ENCODE measurements at regions not wholly inside any gene's neighbourhood (a gene's known extent, or its start where the extent isn't known, plus 50 kb on each side); places are given as distances from the start of the nearest gene placed in this dataset.

DNA sequence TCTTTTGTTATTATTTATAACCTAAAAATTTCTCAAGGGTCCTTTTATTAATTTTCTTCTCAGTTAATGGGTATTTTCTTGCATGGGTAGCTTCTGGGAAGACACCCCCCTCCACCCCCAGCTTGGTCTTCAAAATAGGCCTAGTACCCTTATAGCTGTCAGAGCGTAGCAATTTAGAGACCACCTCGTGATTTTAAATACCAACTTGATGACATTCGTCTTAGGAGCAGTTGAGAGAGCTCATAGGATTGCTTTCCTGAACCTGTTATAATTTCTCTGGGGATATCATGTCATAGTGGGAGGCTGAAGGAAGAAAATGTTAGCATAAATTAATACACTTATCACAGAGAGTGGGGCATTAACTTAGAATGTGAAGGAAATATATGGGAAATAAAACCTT lies 83.1 kb upstream of the MLIP start:
- TF ChIP-seq, protein P1, sequence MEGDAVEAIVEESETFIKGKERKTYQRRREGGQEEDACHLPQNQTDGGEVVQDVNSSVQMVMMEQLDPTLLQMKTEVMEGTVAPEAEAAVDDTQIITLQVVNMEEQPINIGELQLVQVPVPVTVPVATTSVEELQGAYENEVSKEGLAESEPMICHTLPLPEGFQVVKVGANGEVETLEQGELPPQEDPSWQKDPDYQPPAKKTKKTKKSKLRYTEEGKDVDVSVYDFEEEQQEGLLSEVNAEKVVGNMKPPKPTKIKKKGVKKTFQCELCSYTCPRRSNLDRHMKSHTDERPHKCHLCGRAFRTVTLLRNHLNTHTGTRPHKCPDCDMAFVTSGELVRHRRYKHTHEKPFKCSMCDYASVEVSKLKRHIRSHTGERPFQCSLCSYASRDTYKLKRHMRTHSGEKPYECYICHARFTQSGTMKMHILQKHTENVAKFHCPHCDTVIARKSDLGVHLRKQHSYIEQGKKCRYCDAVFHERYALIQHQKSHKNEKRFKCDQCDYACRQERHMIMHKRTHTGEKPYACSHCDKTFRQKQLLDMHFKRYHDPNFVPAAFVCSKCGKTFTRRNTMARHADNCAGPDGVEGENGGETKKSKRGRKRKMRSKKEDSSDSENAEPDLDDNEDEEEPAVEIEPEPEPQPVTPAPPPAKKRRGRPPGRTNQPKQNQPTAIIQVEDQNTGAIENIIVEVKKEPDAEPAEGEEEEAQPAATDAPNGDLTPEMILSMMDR (IDR thresholded peaks at IDR 0.05) = no peak
- TF ChIP-seq, protein P2, sequence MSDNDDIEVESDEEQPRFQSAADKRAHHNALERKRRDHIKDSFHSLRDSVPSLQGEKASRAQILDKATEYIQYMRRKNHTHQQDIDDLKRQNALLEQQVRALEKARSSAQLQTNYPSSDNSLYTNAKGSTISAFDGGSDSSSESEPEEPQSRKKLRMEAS (CRISPR knock-in tag; IDR thresholded peaks at IDR 0.05) = no peak
- TF ChIP-seq JUN (CRISPR knock-in tag; IDR thresholded peaks at IDR 0.05) = no peak
- no peak for TF ChIP-seq MYBL2 (CRISPR knock-in tag; IDR thresholded peaks at IDR 0.05)
- TF ChIP-seq, protein P3, sequence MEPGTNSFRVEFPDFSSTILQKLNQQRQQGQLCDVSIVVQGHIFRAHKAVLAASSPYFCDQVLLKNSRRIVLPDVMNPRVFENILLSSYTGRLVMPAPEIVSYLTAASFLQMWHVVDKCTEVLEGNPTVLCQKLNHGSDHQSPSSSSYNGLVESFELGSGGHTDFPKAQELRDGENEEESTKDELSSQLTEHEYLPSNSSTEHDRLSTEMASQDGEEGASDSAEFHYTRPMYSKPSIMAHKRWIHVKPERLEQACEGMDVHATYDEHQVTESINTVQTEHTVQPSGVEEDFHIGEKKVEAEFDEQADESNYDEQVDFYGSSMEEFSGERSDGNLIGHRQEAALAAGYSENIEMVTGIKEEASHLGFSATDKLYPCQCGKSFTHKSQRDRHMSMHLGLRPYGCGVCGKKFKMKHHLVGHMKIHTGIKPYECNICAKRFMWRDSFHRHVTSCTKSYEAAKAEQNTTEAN (CRISPR knock-in tag; IDR thresholded peaks at IDR 0.05) = no peak
- TF ChIP-seq CREB1 (CRISPR knock-in tag; IDR thresholded peaks at IDR 0.05) = no peak
- no peak for TF ChIP-seq SMAD3 (CRISPR knock-in tag; IDR thresholded peaks at IDR 0.05; ENCODE audit: borderline replicate concordance)
- TF ChIP-seq ELF4 (CRISPR knock-in tag; IDR thresholded peaks at IDR 0.05; ENCODE audit: low read depth) = no peak
- no peak for TF ChIP-seq GABPB1 (CRISPR knock-in tag; IDR thresholded peaks at IDR 0.05)
- no peak for TF ChIP-seq TEAD4 (CRISPR knock-in tag; IDR thresholded peaks at IDR 0.05)
- TF ChIP-seq ATF1 (CRISPR knock-in tag; IDR thresholded peaks at IDR 0.05) = no peak

Data from WTC11 (cell line).